K562 (cell line): ENCODE measurements at regions not wholly inside any gene's neighbourhood (a gene's known extent, or its start where the extent isn't known, plus 50 kb on each side); places are given as distances from the start of the nearest gene placed in this dataset.

Experiments
- ATAC-seq: fragments of 200-7000 bp; cut with Tn5 transposase; 3 replicates; pipeline ENCODE4 v1.9.1; 2020; ENCODE audit warnings: moderate library complexity
- BruUV-seq: library from RNA; stranded (reverse); fragments of 400-500 nt; replicated peaks from 2 replicates; lab custom pipeline; 2021; lab: Mats Ljungman, UMichigan
- CTCF ChIA-PET: fragments of 300-600 bp; formaldehyde crosslinking; extraction: SDS; loops from one replicate; lab custom pipeline; 2021; ENCODE audit warnings: low intra/inter-chr PET ratio; lab: Yijun Ruan, JAX
- POLR2A ChIA-PET: fragments of 300-600, 350-650 bp; sonication (Branson Sonifier 250); formaldehyde crosslinking; extraction: SDS; loops from one replicate; lab custom pipeline; 2021; ENCODE audit warnings: antibody characterized with exemption, inconsistent platforms; lab: Yijun Ruan, JAX
- DNase-seq, 4 experiments: peaks; one replicate each; pipeline versions ENCODE4 v3.0.0 to v3.0.0-alpha.2; 2011 to 2018; ENCODE audit warnings: low spot score in 3 of 4, mixed read lengths in 3 of 4; ENCODE audit errors: extremely low read depth in 1 of 4
- FAIRE-seq: peaks from 2 replicates; lab custom pipeline; 2011; peaks lifted over from hg19 to GRCh38; lab: Jason Lieb, UNC
- H2AFZ ChIP-seq: 2 replicates; pipeline ENCODE4 v1.6.0; 2011; ENCODE audit warnings: low read depth, low read length, control low read depth, inconsistent platforms
- H3K27ac ChIP-seq: fragments of 200-600 bp; 3 replicates; pipeline ENCODE4 v1.8.0; 2011; ENCODE audit warnings: low read depth, mild to moderate bottlenecking, control low read depth, inconsistent platforms, low read length, moderate library complexity, mixed read lengths; ENCODE audit errors: extremely low read depth
- H3K27me3 ChIP-seq, 2 experiments: fragments of 300-600 bp in 1 of 2; 2 replicates in 1 of 2; 3 replicates in 1 of 2; pipeline versions ENCODE4 v1.6.0 to v1.8.0; 2011; ENCODE audit warnings: inconsistent platforms in 2 of 2, low read length in 2 of 2, mild to moderate bottlenecking in 1 of 2, mixed read lengths in 1 of 2, moderate library complexity in 1 of 2; ENCODE audit not compliant: control insufficient read depth in 2 of 2, insufficient read depth in 2 of 2
- H3K36me3 ChIP-seq: fragments of 300-600 bp; 3 replicates; pipeline ENCODE4 v1.8.0; 2011; ENCODE audit warnings: mild to moderate bottlenecking, low read length, inconsistent platforms; ENCODE audit not compliant: control insufficient read depth, insufficient read depth
- H3K4me1 ChIP-seq, 2 experiments: fragments of 200-600 bp in 1 of 2; replicated peaks in 1 of 2; 2 replicates in 1 of 2; 3 replicates in 1 of 2; pipeline versions ENCODE4 v1.5.1 to v1.8.0; 2011; ENCODE audit warnings: inconsistent platforms in 2 of 2, low read length in 2 of 2, mild to moderate bottlenecking in 1 of 2, mixed read lengths in 1 of 2, moderate library complexity in 1 of 2; ENCODE audit not compliant: control insufficient read depth in 2 of 2, insufficient read depth in 2 of 2
- H3K4me2 ChIP-seq: 2 replicates; pipeline ENCODE4 v1.6.1; 2011; ENCODE audit warnings: low read length, control low read depth, inconsistent platforms, mixed read lengths; ENCODE audit not compliant: insufficient read depth
- H3K4me3 ChIP-seq: fragments of 200-600 bp; sonication (generic), shearing (Covaris generic); 2 replicates; pipeline ENCODE4 v1.5.1; 2016; ENCODE audit warnings: control low read depth, inconsistent platforms
- H3K79me2 ChIP-seq: fragments of 200-600 bp; 3 replicates; pipeline ENCODE4 v1.8.0; 2011; ENCODE audit warnings: low read length, inconsistent platforms; ENCODE audit not compliant: control insufficient read depth, insufficient read depth
- H3K9ac ChIP-seq, 2 experiments: 2 replicates each; pipeline versions ENCODE4 v1.6.0 to v1.6.1; 2011; ENCODE audit warnings: low read depth in 2 of 2, low read length in 2 of 2, control low read depth in 1 of 2, inconsistent platforms in 1 of 2, mild to moderate bottlenecking in 1 of 2, mixed read lengths in 1 of 2; ENCODE audit not compliant: insufficient read depth in 1 of 2
- H3K9me1 ChIP-seq: one replicate; pipeline ENCODE4 v1.6.0; 2011; ENCODE audit warnings: inconsistent platforms, mild to moderate bottlenecking, low read length, moderate library complexity; ENCODE audit not compliant: control insufficient read depth, insufficient read depth
- H3K9me3 ChIP-seq: replicated peaks from 2 replicates; pipeline ENCODE4 v1.5.1; 2011; ENCODE audit warnings: low read depth, low read length, inconsistent platforms; ENCODE audit not compliant: control insufficient read depth, insufficient read depth
- H4K20me1 ChIP-seq: replicated peaks from 2 replicates; pipeline ENCODE4 v1.6.1; 2011; ENCODE audit warnings: low read length, inconsistent platforms, mixed read lengths; ENCODE audit not compliant: control insufficient read depth, insufficient read depth
- CREM ChIP-seq: IDR thresholded peaks from 2 replicates; pipeline ENCODE4 v1.6.1; 2014; ENCODE audit warnings: antibody characterized with exemption, low read depth
- MITF ChIP-seq: IDR thresholded peaks from 2 replicates; pipeline ENCODE4 v1.6.1; 2014; ENCODE audit warnings: antibody characterized with exemption
- ZBTB49 ChIP-seq: sonication (generic); formaldehyde crosslinking; IDR thresholded peaks from 2 replicates; pipeline ENCODE4 v1.8.0; 2022; ENCODE audit warnings: missing genetic modification reagents, mild to moderate bottlenecking, borderline replicate concordance
- WGBS: fragments of 100-300 bp; shearing (Covaris generic); methylation state at CpG from one replicate; pipeline ENCODE4 v1.1.6; 2016; ENCODE audit warnings: low coverage, mixed read lengths; ENCODE audit not compliant: insufficient coverage; ENCODE audit errors: missing lambda C conversion rate; 5-methylcytosine and 5-hydroxymethylcytosine counted together
- in situ Hi-C: fragments of 300-500 bp; cut with MboI; formaldehyde crosslinking; loops from 4 replicates; pipeline ENCODE4 v1.15.0; 2018; ENCODE audit warnings: inconsistent platforms, mixed read lengths
- intact Hi-C: fragments of 100-400 bp; cut with micrococcal nuclease; formaldehyde crosslinking; loops from 2 replicates; pipeline ENCODE4 v1.14.2; 2022
- TF ChIP-seq, protein P1 (sequence below): fragments of 450-650 bp; IDR thresholded peaks from 2 replicates; pipeline ENCODE4 v1.6.1; 2016; ENCODE audit warnings: mild to moderate bottlenecking, moderate library complexity

- POLR2A ChIA-PET, result no interaction called here
- H3K4me3 ChIP-seq, result no peak overlapping the region
- H3K4me2 ChIP-seq, result no peak overlapping the region
- no peak overlapping the region for H2AFZ ChIP-seq
- no peaks in the 10 kb centered on the region for H3K4me1 ChIP-seq
- peaks cover 0 to 42% of the 10 kb centered on the region in 2 experiments; a peak in 2 of 5 replicates for H3K27me3 ChIP-seq
- H3K36me3 ChIP-seq, result no peaks in the 10 kb centered on the region
- 13% methylated on average over 9 of the region's 67 CpGs for WGBS
- no peaks in the 10 kb centered on the region for H3K9me1 ChIP-seq
- no peak overlapping the region for H3K9ac ChIP-seq
- H3K79me2 ChIP-seq, result no peaks in the 10 kb centered on the region
- H3K9me3 ChIP-seq, result no peaks in the 10 kb centered on the region
- FAIRE-seq (no peak), ATAC-seq (no peak), DNase-seq (no peak)
- no peak overlapping the region for H3K27ac ChIP-seq
- intact Hi-C loops (no loop called here), in situ Hi-C loops (no loop called here)
- H4K20me1 ChIP-seq, result no peaks in the 10 kb centered on the region
- no TSS peak for BruUV-seq
- CTCF ChIA-PET, result no interaction called here
- TF ChIP-seq CREM (peak; percentile 44), MITF (no peak), ZBTB49 (CRISPR knock-in tag) (no peak)
- TF ChIP-seq, protein P1, sequence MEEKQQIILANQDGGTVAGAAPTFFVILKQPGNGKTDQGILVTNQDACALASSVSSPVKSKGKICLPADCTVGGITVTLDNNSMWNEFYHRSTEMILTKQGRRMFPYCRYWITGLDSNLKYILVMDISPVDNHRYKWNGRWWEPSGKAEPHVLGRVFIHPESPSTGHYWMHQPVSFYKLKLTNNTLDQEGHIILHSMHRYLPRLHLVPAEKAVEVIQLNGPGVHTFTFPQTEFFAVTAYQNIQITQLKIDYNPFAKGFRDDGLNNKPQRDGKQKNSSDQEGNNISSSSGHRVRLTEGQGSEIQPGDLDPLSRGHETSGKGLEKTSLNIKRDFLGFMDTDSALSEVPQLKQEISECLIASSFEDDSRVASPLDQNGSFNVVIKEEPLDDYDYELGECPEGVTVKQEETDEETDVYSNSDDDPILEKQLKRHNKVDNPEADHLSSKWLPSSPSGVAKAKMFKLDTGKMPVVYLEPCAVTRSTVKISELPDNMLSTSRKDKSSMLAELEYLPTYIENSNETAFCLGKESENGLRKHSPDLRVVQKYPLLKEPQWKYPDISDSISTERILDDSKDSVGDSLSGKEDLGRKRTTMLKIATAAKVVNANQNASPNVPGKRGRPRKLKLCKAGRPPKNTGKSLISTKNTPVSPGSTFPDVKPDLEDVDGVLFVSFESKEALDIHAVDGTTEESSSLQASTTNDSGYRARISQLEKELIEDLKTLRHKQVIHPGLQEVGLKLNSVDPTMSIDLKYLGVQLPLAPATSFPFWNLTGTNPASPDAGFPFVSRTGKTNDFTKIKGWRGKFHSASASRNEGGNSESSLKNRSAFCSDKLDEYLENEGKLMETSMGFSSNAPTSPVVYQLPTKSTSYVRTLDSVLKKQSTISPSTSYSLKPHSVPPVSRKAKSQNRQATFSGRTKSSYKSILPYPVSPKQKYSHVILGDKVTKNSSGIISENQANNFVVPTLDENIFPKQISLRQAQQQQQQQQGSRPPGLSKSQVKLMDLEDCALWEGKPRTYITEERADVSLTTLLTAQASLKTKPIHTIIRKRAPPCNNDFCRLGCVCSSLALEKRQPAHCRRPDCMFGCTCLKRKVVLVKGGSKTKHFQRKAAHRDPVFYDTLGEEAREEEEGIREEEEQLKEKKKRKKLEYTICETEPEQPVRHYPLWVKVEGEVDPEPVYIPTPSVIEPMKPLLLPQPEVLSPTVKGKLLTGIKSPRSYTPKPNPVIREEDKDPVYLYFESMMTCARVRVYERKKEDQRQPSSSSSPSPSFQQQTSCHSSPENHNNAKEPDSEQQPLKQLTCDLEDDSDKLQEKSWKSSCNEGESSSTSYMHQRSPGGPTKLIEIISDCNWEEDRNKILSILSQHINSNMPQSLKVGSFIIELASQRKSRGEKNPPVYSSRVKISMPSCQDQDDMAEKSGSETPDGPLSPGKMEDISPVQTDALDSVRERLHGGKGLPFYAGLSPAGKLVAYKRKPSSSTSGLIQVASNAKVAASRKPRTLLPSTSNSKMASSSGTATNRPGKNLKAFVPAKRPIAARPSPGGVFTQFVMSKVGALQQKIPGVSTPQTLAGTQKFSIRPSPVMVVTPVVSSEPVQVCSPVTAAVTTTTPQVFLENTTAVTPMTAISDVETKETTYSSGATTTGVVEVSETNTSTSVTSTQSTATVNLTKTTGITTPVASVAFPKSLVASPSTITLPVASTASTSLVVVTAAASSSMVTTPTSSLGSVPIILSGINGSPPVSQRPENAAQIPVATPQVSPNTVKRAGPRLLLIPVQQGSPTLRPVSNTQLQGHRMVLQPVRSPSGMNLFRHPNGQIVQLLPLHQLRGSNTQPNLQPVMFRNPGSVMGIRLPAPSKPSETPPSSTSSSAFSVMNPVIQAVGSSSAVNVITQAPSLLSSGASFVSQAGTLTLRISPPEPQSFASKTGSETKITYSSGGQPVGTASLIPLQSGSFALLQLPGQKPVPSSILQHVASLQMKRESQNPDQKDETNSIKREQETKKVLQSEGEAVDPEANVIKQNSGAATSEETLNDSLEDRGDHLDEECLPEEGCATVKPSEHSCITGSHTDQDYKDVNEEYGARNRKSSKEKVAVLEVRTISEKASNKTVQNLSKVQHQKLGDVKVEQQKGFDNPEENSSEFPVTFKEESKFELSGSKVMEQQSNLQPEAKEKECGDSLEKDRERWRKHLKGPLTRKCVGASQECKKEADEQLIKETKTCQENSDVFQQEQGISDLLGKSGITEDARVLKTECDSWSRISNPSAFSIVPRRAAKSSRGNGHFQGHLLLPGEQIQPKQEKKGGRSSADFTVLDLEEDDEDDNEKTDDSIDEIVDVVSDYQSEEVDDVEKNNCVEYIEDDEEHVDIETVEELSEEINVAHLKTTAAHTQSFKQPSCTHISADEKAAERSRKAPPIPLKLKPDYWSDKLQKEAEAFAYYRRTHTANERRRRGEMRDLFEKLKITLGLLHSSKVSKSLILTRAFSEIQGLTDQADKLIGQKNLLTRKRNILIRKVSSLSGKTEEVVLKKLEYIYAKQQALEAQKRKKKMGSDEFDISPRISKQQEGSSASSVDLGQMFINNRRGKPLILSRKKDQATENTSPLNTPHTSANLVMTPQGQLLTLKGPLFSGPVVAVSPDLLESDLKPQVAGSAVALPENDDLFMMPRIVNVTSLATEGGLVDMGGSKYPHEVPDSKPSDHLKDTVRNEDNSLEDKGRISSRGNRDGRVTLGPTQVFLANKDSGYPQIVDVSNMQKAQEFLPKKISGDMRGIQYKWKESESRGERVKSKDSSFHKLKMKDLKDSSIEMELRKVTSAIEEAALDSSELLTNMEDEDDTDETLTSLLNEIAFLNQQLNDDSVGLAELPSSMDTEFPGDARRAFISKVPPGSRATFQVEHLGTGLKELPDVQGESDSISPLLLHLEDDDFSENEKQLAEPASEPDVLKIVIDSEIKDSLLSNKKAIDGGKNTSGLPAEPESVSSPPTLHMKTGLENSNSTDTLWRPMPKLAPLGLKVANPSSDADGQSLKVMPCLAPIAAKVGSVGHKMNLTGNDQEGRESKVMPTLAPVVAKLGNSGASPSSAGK, result no peak
Observed at GRCh38 chr18:78796693-78797455, 182.7 kb upstream of the SALL3 start.
